ENCODE measurements at regions not wholly inside any gene's neighbourhood (a gene's known extent, or its start where the extent isn't known, plus 50 kb on each side); places are given as distances from the start of the nearest gene placed in this dataset.

DNA sequence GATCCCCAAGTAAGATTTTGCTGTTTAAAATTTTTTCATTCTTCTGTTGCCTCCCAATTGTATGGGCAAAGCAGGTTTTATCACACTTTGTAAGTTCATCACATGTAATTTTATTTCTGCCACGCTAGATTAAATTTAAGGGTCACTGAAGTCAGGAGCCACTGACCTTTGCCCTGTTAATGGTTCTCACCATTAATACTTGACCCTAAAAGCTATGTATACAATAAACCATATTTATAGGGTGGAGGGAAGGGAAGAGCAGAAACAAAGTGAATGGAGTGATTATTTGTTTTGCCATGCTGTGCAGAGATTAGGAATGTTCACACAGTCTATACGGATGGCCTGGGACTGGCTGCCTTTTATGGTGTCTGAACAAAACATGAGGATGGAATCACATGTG, 186.7 kb downstream of the BMP2 start:
- TF ChIP-seq CTCF (IDR thresholded peaks at IDR 0.05): no peak
- no peak for TF ChIP-seq POLR2A (IDR thresholded peaks at IDR 0.05)
